ENCODE measurements at regions not wholly inside any gene's neighbourhood (a gene's known extent, or its start where the extent isn't known, plus 50 kb on each side); places are given as distances from the start of the nearest gene placed in this dataset.

DNA sequence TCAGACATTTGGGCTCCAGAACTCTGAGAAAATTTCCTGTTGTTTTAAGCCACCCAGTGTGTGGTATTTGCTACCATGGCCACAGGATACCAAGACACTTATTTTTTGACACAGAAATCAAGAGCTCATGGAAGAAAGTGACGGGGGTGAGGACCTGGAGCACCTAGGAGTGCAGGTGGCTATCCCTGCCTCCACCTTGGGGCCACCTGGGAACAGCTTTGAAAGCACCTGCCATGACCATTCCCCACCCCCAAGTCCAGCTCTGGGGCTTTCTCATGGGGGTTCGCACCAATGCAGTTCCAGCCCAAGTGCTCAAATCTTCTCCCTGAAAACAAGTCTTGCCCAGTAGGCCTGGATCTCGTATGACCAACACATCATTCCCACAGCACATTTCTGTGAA, 214.9 kb upstream of the IRX1 start:
- Mint-ChIP-seq H3K4me1 (ENCODE audit: low read depth) (no peaks in the 10 kb centered on the region), H3K4me3 (no peak overlapping the region), H3K27ac (no peak overlapping the region), H3K27me3 (no peaks in the 10 kb centered on the region), H3K36me3 (ENCODE audit: low read depth) (no peaks in the 10 kb centered on the region), H3K9me3 (peaks cover 31% of the 10 kb centered on the region)
- intact Hi-C loops (cut with micrococcal nuclease), result no loop called here

- intact Hi-C loops (cut with micrococcal nuclease), result no loop called here
- peaks cover 43% of the 10 kb centered on the region for H3K9me3 Mint-ChIP-seq
- no peaks in the 10 kb centered on the region for H3K36me3 Mint-ChIP-seq (ENCODE audit: low read depth)
- no peak overlapping the region for H3K27ac Mint-ChIP-seq
- H3K4me1 Mint-ChIP-seq (ENCODE audit: low read depth), result no peaks in the 10 kb centered on the region
- no peaks in the 10 kb centered on the region for H3K27me3 Mint-ChIP-seq
- no peak overlapping the region for H3K4me3 Mint-ChIP-seq
Observed at GRCh38 chr5:3377831-3378230, 217.8 kb upstream of the IRX1 start.

DNA sequence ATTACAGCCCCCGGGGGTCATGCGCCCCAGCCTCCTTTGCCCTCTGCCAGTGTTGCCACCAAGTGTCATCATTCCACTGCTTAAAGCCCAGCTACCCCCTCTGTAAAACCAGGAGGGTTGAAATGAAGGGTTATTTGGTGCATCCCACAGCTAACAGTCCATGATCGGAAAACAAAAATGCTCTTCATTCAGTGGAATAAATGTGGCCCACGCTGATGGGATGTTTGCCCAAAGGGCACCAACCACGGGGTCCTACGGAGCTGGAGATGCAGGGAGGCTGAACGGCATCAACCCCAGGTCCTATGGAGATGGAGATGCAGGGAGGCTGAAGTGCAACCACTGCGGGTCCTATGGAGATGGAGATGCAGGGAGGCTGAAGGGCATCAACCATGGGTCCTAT, 218.5 kb upstream of the IRX1 start:
- Mint-ChIP-seq H3K9me3 (peaks cover 43% of the 10 kb centered on the region), H3K4me1 (ENCODE audit: low read depth) (no peaks in the 10 kb centered on the region), H3K27me3 (no peaks in the 10 kb centered on the region), H3K27ac (no peak overlapping the region), H3K36me3 (ENCODE audit: low read depth) (no peaks in the 10 kb centered on the region), H3K4me3 (no peak overlapping the region)
- intact Hi-C loops (cut with micrococcal nuclease), result no loop called here

- peaks cover 43% of the 10 kb centered on the region for H3K9me3 Mint-ChIP-seq
- no peaks in the 10 kb centered on the region for H3K4me1 Mint-ChIP-seq (ENCODE audit: low read depth)
- intact Hi-C loops (cut with micrococcal nuclease), result no loop called here
- no peak overlapping the region for H3K27ac Mint-ChIP-seq
- H3K36me3 Mint-ChIP-seq (ENCODE audit: low read depth), result no peaks in the 10 kb centered on the region
- H3K4me3 Mint-ChIP-seq, result no peak overlapping the region
- H3K27me3 Mint-ChIP-seq, result no peaks in the 10 kb centered on the region
Observed at GRCh38 chr5:3376611-3377010, 219.0 kb upstream of the IRX1 start.

DNA sequence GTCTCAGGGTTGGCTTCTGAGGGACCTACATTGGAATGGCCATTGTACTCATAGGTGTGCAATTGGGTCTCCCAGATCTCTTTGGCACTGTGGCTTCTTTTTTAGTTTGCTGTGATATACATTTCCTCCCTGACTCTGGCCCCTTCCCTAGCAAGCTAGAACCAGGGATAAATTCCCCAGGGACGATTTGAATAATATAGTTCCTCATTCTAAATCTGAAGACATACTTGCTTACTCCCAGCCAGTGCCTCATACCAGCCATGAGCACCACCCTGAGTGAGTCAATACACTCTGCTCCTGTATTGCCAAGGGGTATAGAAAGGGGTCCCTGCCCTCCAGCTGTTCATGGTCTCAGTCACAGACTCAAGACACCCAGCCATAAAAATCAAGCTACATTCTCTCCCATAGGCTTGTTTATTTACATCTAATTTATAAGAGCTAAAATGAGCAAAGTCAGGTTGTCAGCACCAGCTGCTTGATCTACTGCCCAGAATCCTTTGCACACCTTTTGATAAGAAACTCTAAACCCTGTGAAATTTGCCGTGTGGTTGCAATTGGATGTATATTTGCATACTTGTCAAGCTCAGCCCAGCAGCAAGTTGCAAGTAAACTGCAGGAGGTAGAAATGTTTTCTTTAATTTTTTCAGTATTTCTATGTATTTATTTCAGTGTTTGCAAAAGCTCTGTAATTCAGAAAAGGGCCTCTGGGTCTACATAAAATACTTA, 219.9 kb upstream of the IRX1 start:
- Mint-ChIP-seq H3K4me3 (no peak overlapping the region), H3K9me3 (peaks cover 40% of the 10 kb centered on the region), H3K4me1 (ENCODE audit: low read depth) (no peaks in the 10 kb centered on the region), H3K36me3 (ENCODE audit: low read depth) (no peaks in the 10 kb centered on the region), H3K27me3 (no peaks in the 10 kb centered on the region), H3K27ac (no peak overlapping the region)
- intact Hi-C loops (cut with micrococcal nuclease), result no loop called here

DNA sequence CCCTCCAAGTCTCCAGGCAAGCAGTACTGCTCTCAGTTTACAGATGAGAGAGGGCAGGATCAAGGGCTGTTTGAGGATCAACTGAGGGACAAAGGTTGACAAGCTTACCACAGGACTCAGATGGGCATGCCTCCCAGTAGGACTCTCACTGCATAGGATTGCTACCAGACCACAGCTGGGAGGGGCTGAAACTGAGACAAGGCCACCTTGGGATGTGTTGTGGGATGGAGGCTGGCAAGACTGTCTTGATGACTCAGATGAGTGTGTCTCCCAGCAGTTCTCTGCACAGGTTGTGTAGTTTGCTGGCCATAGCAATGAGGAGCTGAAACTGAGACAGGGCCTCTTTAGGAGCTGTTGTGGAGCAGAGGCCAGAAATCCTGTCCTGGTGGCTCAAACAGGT, 222.2 kb upstream of the IRX1 start:
- Mint-ChIP-seq H3K9me3 (peaks cover 45% of the 10 kb centered on the region), H3K27me3 (no peaks in the 10 kb centered on the region), H3K4me3 (no peak overlapping the region), H3K27ac (no peak overlapping the region), H3K36me3 (ENCODE audit: low read depth) (no peaks in the 10 kb centered on the region), H3K4me1 (ENCODE audit: low read depth) (no peaks in the 10 kb centered on the region)
- intact Hi-C loops (cut with micrococcal nuclease), result no loop called here

DNA sequence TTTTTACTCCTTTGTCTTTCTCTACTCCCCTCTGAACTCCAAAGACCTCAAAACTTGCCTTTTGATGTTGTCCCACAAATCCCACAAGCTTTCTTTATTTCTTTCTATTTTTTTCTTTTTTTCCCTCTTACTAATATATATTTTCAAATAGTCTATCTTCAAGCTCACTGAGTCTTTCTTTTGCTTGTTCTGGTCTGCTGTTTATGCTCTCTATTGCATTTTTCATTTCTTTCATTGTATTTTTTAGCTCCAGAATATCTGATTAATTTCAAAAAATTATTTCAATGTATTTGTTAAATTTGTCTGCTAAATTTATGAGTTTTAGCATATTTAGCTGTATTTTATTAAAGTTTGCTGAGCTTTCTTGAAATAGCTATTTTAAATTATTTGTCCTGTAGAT, 223.3 kb upstream of the IRX1 start:
- Mint-ChIP-seq H3K27ac (no peak overlapping the region), H3K4me1 (ENCODE audit: low read depth) (no peaks in the 10 kb centered on the region), H3K9me3 (peaks cover 39% of the 10 kb centered on the region), H3K36me3 (ENCODE audit: low read depth) (no peaks in the 10 kb centered on the region), H3K27me3 (no peaks in the 10 kb centered on the region), H3K4me3 (no peak overlapping the region)
- intact Hi-C loops (cut with micrococcal nuclease), result no loop called here

DNA sequence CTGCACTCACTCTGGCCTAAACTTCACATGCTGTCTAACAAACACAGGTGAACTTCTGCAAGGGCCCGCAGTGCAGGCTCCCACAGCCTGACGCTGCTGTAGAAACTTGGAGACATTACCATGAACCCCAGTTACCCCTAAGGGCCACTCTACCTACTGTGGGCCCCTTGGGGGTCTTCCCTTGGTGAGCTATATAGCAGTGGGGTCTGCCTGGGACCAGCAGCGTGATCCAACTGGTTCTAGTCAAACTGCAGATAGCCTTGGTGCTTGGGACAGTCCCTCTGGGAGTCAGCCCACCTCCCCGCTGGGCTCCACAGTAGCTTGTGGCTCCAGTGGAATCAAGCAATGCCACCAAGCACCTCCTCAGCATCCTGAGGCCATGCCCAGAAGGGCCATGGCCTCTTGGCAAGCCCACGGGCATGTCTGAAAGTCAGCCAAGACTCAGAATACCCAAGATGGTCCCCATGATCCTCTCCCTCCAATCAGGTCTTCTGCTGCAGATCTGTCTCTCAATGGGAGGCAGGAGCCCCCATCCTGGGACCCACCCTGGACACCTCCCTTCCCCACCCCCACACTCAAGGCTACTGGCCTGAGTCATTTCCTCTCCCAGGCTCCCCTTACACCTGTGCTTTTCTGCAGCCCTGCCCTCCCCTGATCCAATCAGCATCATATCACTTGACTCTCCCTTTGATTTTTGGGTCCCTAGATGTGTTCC, 230.0 kb upstream of the IRX1 start:
- peaks cover 5% of the 10 kb centered on the region for H3K9me3 Mint-ChIP-seq
- H3K4me3 Mint-ChIP-seq, result no peak overlapping the region
- H3K27ac Mint-ChIP-seq, result no peak overlapping the region
- no peaks in the 10 kb centered on the region for H3K4me1 Mint-ChIP-seq (ENCODE audit: low read depth)
- H3K36me3 Mint-ChIP-seq (ENCODE audit: low read depth), result no peaks in the 10 kb centered on the region
- intact Hi-C loops (cut with micrococcal nuclease), result no loop called here
- H3K27me3 Mint-ChIP-seq, result no peaks in the 10 kb centered on the region

GRCh38 chr5:3364941-3365340, 230.7 kb upstream of the IRX1 start:
- Mint-ChIP-seq H3K9me3 (peaks cover 4% of the 10 kb centered on the region), H3K27ac (no peak overlapping the region), H3K4me3 (no peak overlapping the region), H3K36me3 (ENCODE audit: low read depth) (no peaks in the 10 kb centered on the region), H3K27me3 (no peaks in the 10 kb centered on the region), H3K4me1 (ENCODE audit: low read depth) (no peaks in the 10 kb centered on the region)
- intact Hi-C loops (cut with micrococcal nuclease), result no loop called here

DNA sequence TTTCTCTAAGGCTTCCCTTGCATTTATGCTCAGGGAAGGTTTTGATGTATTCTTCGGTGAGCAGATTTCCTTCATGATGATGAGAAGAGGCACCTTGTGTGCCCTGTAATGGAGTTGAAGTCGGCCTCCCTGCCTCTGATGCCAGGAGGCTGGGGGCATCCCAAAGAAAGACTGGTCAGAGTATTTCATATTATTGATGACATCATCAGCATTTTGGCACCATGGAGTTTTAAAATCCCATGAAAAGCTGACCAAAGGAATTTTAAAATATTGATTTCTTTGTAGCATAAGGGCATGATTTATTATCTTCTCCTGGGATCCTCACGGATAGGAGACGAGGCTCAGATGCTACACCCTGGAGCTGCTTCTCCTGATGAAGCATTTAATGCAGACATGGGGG, 231.2 kb upstream of the IRX1 start:
- no peaks in the 10 kb centered on the region for H3K9me3 Mint-ChIP-seq
- H3K4me3 Mint-ChIP-seq, result no peak overlapping the region
- H3K4me1 Mint-ChIP-seq (ENCODE audit: low read depth), result no peaks in the 10 kb centered on the region
- no peaks in the 10 kb centered on the region for H3K36me3 Mint-ChIP-seq (ENCODE audit: low read depth)
- no peaks in the 10 kb centered on the region for H3K27me3 Mint-ChIP-seq
- no peak overlapping the region for H3K27ac Mint-ChIP-seq
- intact Hi-C loops (cut with micrococcal nuclease), result no loop called here

DNA sequence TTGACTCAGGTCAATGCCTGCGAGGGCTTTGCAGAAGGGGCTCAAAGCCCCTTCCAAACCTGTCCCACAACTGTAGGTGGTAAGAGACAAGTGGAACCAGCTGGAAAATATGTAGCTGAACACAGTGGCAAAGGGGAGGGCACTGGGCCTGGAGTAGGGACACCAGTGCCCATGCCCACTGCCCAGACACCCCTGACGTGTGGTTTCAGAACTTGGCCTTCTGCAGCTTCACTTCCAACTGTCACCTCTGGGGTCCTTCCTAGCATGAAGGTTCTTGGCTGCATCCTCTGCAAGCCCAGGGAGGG, 233.1 kb upstream of the IRX1 start:
- H3K27ac Mint-ChIP-seq, result no peak overlapping the region
- no peak overlapping the region for H3K4me3 Mint-ChIP-seq
- H3K36me3 Mint-ChIP-seq (ENCODE audit: low read depth), result no peaks in the 10 kb centered on the region
- no peaks in the 10 kb centered on the region for H3K27me3 Mint-ChIP-seq
- H3K4me1 Mint-ChIP-seq (ENCODE audit: low read depth), result no peaks in the 10 kb centered on the region
- H3K9me3 Mint-ChIP-seq, result no peaks in the 10 kb centered on the region
- intact Hi-C loops (cut with micrococcal nuclease), result no loop called here

GRCh38 chr5:3361811-3362605, 233.6 kb upstream of the IRX1 start:
- Mint-ChIP-seq H3K27me3 (no peaks in the 10 kb centered on the region), H3K27ac (no peak overlapping the region), H3K4me1 (ENCODE audit: low read depth) (no peaks in the 10 kb centered on the region), H3K9me3 (no peaks in the 10 kb centered on the region), H3K36me3 (ENCODE audit: low read depth) (no peaks in the 10 kb centered on the region), H3K4me3 (no peak overlapping the region)
- intact Hi-C loops (cut with micrococcal nuclease), result no loop called here

GRCh38 chr5:3359642-3360041, 236.0 kb upstream of the IRX1 start:
- no peak overlapping the region for H3K27ac Mint-ChIP-seq
- no peaks in the 10 kb centered on the region for H3K4me1 Mint-ChIP-seq (ENCODE audit: low read depth)
- no peaks in the 10 kb centered on the region for H3K9me3 Mint-ChIP-seq
- no peak overlapping the region for H3K4me3 Mint-ChIP-seq
- no peaks in the 10 kb centered on the region for H3K27me3 Mint-ChIP-seq
- intact Hi-C loops (cut with micrococcal nuclease), result no loop called here
- H3K36me3 Mint-ChIP-seq (ENCODE audit: low read depth), result no peaks in the 10 kb centered on the region

- no peaks in the 10 kb centered on the region for H3K4me1 Mint-ChIP-seq (ENCODE audit: low read depth)
- intact Hi-C loops (cut with micrococcal nuclease), result no loop called here
- no peak overlapping the region for H3K4me3 Mint-ChIP-seq
- H3K9me3 Mint-ChIP-seq, result no peaks in the 10 kb centered on the region
- H3K27me3 Mint-ChIP-seq, result no peaks in the 10 kb centered on the region
- no peak overlapping the region for H3K27ac Mint-ChIP-seq
- H3K36me3 Mint-ChIP-seq (ENCODE audit: low read depth), result no peaks in the 10 kb centered on the region
Observed at GRCh38 chr5:3357291-3357690, 238.3 kb upstream of the IRX1 start.
